HG03558 (cell line): ENCODE measurements at regions not wholly inside any gene's neighbourhood (a gene's known extent, or its start where the extent isn't known, plus 50 kb on each side); places are given as distances from the start of the nearest gene placed in this dataset.

Source experiments
- ATAC-seq: cut with Tn5 transposase; IDR thresholded peaks from one replicate; pipeline ENCODE4 v1.9.1; 2021; ENCODE audit warnings: moderate number of reproducible peaks; ENCODE audit not compliant: unreplicated experiment; ENCODE audit errors: extremely low read depth

- no peak for ATAC-seq
These were observed 278.4 kb downstream of the TMX3 start for GRCh38 chr18:68436485-68436884.

GRCh38 chr18:68435581-68435980 is 279.3 kb downstream of the TMX3 start:
- no peak for ATAC-seq

- no peak for ATAC-seq
These were observed 283.0 kb downstream of the TMX3 start for GRCh38 chr18:68431922-68432198.

GRCh38 chr18:68431111-68431921 is 283.6 kb downstream of the TMX3 start:
- no peak for ATAC-seq

GRCh38 chr18:68429841-68430240 is 285.1 kb downstream of the TMX3 start:
- no peak for ATAC-seq

GRCh38 chr18:68429111-68429510 is 285.8 kb downstream of the TMX3 start:
- ATAC-seq: no peak

- no peak for ATAC-seq
These were observed 286.2 kb downstream of the TMX3 start for GRCh38 chr18:68428661-68429060.

GRCh38 chr18:68427951-68428401 is 286.9 kb downstream of the TMX3 start:
- ATAC-seq: no peak

GRCh38 chr18:68426731-68427315 is 288.1 kb downstream of the TMX3 start:
- ATAC-seq: no peak

GRCh38 chr18:68418881-68419280 is 296.0 kb downstream of the TMX3 start:
- ATAC-seq: no peak

- ATAC-seq: no peak
These were observed 296.6 kb downstream of the TMX3 start for GRCh38 chr18:68418226-68418868.

GRCh38 chr18:68417826-68418225 is 297.1 kb downstream of the TMX3 start:
- no peak for ATAC-seq

GRCh38 chr18:68417166-68417799 is 297.6 kb downstream of the TMX3 start:
- ATAC-seq: no peak

GRCh38 chr18:68414407-68414806 is 300.5 kb downstream of the TMX3 start:
- ATAC-seq: no peak

- no peak for ATAC-seq
These were observed 305.3 kb downstream of the TMX3 start for GRCh38 chr18:68409576-68409975.

- ATAC-seq: no peak
These were observed 308.1 kb downstream of the TMX3 start for GRCh38 chr18:68406761-68407160.

- ATAC-seq: no peak
These were observed 312.1 kb downstream of the TMX3 start for GRCh38 chr18:68402784-68403183.

GRCh38 chr18:68400889-68401288 is 314.0 kb downstream of the TMX3 start:
- no peak for ATAC-seq

GRCh38 chr18:68399721-68400120 is 315.2 kb downstream of the TMX3 start:
- no peak for ATAC-seq

- ATAC-seq: no peak
These were observed 317.5 kb downstream of the TMX3 start for GRCh38 chr18:68397241-68398035.
